ENCODE measurements at regions not wholly inside any gene's neighbourhood (a gene's known extent, or its start where the extent isn't known, plus 50 kb on each side); places are given as distances from the start of the nearest gene placed in this dataset.
"Not testable (repeated sequence)": the region's sequence is repeated elsewhere in the genome, so short reads cannot be mapped to it uniquely, and the experiment has no call there.

GRCh38 chr1:14321422-14321821 lies 277.1 kb upstream of the KAZN start:
- no peak for DNase-seq

GRCh38 chr1:14323568-14324247 lies 274.8 kb upstream of the KAZN start:
- no peak for DNase-seq

- no peak for DNase-seq
Measured at GRCh38 chr1:14324248-14324630, 274.2 kb upstream of the KAZN start.

GRCh38 chr1:14326857-14327256 lies 271.6 kb upstream of the KAZN start:
- DNase-seq, result no peak

GRCh38 chr1:14328685-14329084 lies 269.8 kb upstream of the KAZN start:
- DNase-seq, result no peak

GRCh38 chr1:14332158-14332557 lies 266.3 kb upstream of the KAZN start:
- no peak for DNase-seq

GRCh38 chr1:14334336-14335176 lies 263.9 kb upstream of the KAZN start:
- DNase-seq, result no peak

- DNase-seq, result no peak
Measured at GRCh38 chr1:14338509-14338908, 260.0 kb upstream of the KAZN start.

- DNase-seq, result no peak
Measured at GRCh38 chr1:14339288-14339687, 259.2 kb upstream of the KAZN start.

GRCh38 chr1:14340002-14340785 lies 258.3 kb upstream of the KAZN start:
- no peak for DNase-seq

- no peak for DNase-seq
Measured at GRCh38 chr1:14341147-14341546, 257.3 kb upstream of the KAZN start.

- DNase-seq, result no peak
Measured at GRCh38 chr1:14345946-14346550, 252.4 kb upstream of the KAZN start.

- DNase-seq, result no peak
Measured at GRCh38 chr1:14347186-14347585, 251.3 kb upstream of the KAZN start.

- DNase-seq, result no peak
Measured at GRCh38 chr1:14347776-14348175, 250.7 kb upstream of the KAZN start.

- no peak for DNase-seq
Measured at GRCh38 chr1:14350197-14350596, 248.3 kb upstream of the KAZN start.

GRCh38 chr1:14352897-14353296 lies 245.6 kb upstream of the KAZN start:
- DNase-seq, result no peak

GRCh38 chr1:14361005-14361404 lies 237.5 kb upstream of the KAZN start:
- DNase-seq, result not testable (repeated sequence)

GRCh38 chr1:14362331-14362730 lies 236.2 kb upstream of the KAZN start:
- DNase-seq, result no peak

- no peak for DNase-seq
Measured at GRCh38 chr1:14363036-14363590, 235.4 kb upstream of the KAZN start.

GRCh38 chr1:14363707-14364413 lies 234.6 kb upstream of the KAZN start:
- DNase-seq, result no peak

- DNase-seq, result no peak
Measured at GRCh38 chr1:14365301-14365988, 233.0 kb upstream of the KAZN start.
